ENCODE measurements at regions not wholly inside any gene's neighbourhood (a gene's known extent, or its start where the extent isn't known, plus 50 kb on each side); places are given as distances from the start of the nearest gene placed in this dataset.

DNA sequence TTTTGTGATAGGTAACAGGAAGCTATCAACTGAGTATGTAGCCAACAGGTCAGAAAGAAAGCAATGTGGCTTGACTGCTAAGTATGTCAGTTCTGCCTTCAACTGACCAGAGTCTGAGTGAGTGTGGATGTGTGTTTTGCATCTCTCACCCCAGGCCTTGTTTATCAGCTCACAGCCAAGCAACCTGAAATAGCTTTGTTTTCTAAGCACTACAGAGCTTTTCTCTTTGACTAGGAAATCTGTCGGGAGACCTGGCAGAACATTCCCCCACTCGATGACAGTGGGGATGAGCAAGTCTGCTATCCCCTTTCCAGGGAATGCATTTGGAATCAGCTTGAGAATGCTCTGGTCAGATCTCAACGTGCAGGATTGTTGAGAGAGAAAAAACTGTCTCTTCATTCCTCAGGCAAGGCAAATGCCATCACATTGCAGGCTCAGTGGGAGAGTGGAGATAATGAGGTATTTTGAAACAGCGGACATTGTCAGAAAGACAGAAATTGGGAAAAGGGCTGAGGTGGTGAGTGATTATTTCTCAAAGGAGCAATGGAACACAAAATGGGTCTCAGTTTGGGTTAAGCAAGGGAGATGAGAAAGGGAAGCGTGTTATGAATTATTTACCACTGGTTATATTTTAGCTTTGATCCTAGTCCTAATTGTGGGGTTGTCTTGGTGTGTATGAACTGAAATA, 233.8 kb upstream of the PIK3C3 start:
- Histone ChIP-seq H3K9me2 (replicated peaks; ENCODE audit: insufficient read depth, low read length) (no peaks in the 10 kb centered on the region), H3K4me3 (ENCODE audit: low read length) (no peak overlapping the region), H3K27me3 (ENCODE audit: low read length) (no peaks in the 10 kb centered on the region), H4K20me1 (ENCODE audit: insufficient read depth, low read depth, low read length) (no peaks in the 10 kb centered on the region), H3K79me2 (ENCODE audit: low read length) (no peaks in the 10 kb centered on the region), H3K4me2 (ENCODE audit: low read depth, low read length, poor library complexity, severe bottlenecking) (no peak overlapping the region), H3K4me1 (ENCODE audit: low read length) (no peaks in the 10 kb centered on the region), H3K36me3 (ENCODE audit: insufficient read depth, low read length) (no peaks in the 10 kb centered on the region), H2AFZ (ENCODE audit: low read length) (no peak overlapping the region), H3K9ac (ENCODE audit: low read length) (no peak overlapping the region), H3K27ac (ENCODE audit: low read length) (no peak overlapping the region), H3K9me3 (ENCODE audit: low read length) (no peaks in the 10 kb centered on the region)
- no peak for DNase-seq

DNA sequence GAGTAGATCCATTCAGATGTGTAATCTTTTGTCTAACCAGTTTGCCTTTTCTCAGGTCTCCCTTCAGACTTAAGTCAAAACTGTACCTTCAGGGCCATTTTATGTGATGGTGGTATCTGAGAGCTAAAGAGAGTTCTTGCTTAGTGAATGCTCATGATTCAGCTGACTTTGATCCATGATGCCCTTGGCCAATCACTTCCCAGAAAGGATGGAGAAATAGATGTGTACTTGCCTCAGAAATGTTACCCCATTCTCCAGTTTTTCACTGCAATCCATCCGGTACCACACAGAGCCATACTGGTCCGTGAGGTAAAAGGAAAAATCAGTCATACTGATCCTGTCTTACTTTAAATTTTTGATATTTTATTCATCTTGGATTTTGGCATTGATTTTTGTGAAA, 234.8 kb upstream of the PIK3C3 start:
- Histone ChIP-seq H3K36me3 (ENCODE audit: insufficient read depth, low read length) (no peaks in the 10 kb centered on the region), H3K4me2 (ENCODE audit: low read depth, low read length, poor library complexity, severe bottlenecking) (no peak overlapping the region), H3K9me3 (ENCODE audit: low read length) (no peaks in the 10 kb centered on the region), H3K27me3 (ENCODE audit: low read length) (no peaks in the 10 kb centered on the region), H3K9ac (ENCODE audit: low read length) (no peak overlapping the region), H3K79me2 (ENCODE audit: low read length) (no peaks in the 10 kb centered on the region), H3K9me2 (replicated peaks; ENCODE audit: insufficient read depth, low read length) (no peaks in the 10 kb centered on the region), H3K27ac (ENCODE audit: low read length) (no peak overlapping the region), H3K4me1 (ENCODE audit: low read length) (no peaks in the 10 kb centered on the region), H2AFZ (ENCODE audit: low read length) (no peak overlapping the region), H4K20me1 (ENCODE audit: insufficient read depth, low read depth, low read length) (no peaks in the 10 kb centered on the region), H3K4me3 (ENCODE audit: low read length) (no peak overlapping the region)
- no peak for DNase-seq

DNA sequence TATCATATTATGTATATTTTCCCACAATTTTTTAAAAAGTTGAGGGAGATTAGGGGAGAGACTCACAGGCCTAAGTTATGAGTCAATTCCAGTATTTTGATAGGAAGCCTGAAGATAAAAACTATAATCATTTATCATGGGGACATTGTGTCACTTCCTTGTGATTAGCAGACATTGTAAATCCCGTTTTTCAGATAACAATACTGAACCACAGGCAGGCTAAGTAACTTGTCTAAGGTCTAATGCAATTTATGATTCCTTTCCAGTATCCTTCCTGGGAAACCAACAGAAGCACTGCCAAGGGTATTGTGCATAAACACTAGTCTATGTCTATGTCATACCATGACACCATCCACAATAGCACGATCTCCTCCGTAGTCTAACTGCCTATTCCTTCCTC, 235.2 kb upstream of the PIK3C3 start:
- Histone ChIP-seq H3K9me2 (replicated peaks; ENCODE audit: insufficient read depth, low read length) (no peaks in the 10 kb centered on the region), H3K4me1 (ENCODE audit: low read length) (no peaks in the 10 kb centered on the region), H3K4me3 (ENCODE audit: low read length) (no peak overlapping the region), H2AFZ (ENCODE audit: low read length) (no peak overlapping the region), H4K20me1 (ENCODE audit: insufficient read depth, low read depth, low read length) (no peaks in the 10 kb centered on the region), H3K36me3 (ENCODE audit: insufficient read depth, low read length) (no peaks in the 10 kb centered on the region), H3K27me3 (ENCODE audit: low read length) (no peaks in the 10 kb centered on the region), H3K4me2 (ENCODE audit: low read depth, low read length, poor library complexity, severe bottlenecking) (no peak overlapping the region), H3K9me3 (ENCODE audit: low read length) (no peaks in the 10 kb centered on the region), H3K9ac (ENCODE audit: low read length) (no peak overlapping the region), H3K79me2 (ENCODE audit: low read length) (no peaks in the 10 kb centered on the region), H3K27ac (ENCODE audit: low read length) (no peak overlapping the region)
- DNase-seq, result no peak

DNA sequence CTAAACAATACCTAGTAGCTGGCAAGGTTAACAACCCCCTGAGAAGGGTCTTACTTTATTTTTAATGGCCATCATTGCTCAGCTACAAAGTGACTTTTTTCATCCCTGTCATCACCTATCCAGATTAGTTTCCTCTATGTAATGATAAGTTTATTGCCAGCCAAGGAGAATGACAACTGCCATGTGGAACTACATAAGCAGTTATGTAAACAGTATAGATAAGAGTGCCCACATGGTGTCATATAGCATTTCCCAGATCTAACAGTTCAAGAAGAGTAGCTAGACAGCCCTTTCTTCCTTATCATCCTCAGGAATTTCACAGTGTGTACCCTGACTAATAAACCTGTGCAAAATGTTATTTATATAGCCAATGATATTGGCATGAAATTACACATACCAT, 240.2 kb upstream of the PIK3C3 start:
- DNase-seq, result no peak
- no peak overlapping the region for H3K27ac ChIP-seq (ENCODE audit: low read length)
- H3K27me3 ChIP-seq (ENCODE audit: low read length), result no peaks in the 10 kb centered on the region; the same call in 1 of the 2 replicates
- no peaks in the 10 kb centered on the region for H3K4me1 ChIP-seq (ENCODE audit: low read length)
- H3K4me3 ChIP-seq (ENCODE audit: low read length), result no peak overlapping the region
- H3K9me3 ChIP-seq (ENCODE audit: low read length), result no peaks in the 10 kb centered on the region
- no peaks in the 10 kb centered on the region for H4K20me1 ChIP-seq (ENCODE audit: insufficient read depth, low read depth, low read length)
- no peak overlapping the region for H3K4me2 ChIP-seq (ENCODE audit: low read depth, low read length, poor library complexity, severe bottlenecking)
- H3K36me3 ChIP-seq (ENCODE audit: insufficient read depth, low read length), result no peaks in the 10 kb centered on the region
- H2AFZ ChIP-seq (ENCODE audit: low read length), result no peak overlapping the region
- no peaks in the 10 kb centered on the region for H3K9me2 ChIP-seq (replicated peaks; ENCODE audit: insufficient read depth, low read length)
- no peaks in the 10 kb centered on the region for H3K79me2 ChIP-seq (ENCODE audit: low read length)
- no peak overlapping the region for H3K9ac ChIP-seq (ENCODE audit: low read length)

DNA sequence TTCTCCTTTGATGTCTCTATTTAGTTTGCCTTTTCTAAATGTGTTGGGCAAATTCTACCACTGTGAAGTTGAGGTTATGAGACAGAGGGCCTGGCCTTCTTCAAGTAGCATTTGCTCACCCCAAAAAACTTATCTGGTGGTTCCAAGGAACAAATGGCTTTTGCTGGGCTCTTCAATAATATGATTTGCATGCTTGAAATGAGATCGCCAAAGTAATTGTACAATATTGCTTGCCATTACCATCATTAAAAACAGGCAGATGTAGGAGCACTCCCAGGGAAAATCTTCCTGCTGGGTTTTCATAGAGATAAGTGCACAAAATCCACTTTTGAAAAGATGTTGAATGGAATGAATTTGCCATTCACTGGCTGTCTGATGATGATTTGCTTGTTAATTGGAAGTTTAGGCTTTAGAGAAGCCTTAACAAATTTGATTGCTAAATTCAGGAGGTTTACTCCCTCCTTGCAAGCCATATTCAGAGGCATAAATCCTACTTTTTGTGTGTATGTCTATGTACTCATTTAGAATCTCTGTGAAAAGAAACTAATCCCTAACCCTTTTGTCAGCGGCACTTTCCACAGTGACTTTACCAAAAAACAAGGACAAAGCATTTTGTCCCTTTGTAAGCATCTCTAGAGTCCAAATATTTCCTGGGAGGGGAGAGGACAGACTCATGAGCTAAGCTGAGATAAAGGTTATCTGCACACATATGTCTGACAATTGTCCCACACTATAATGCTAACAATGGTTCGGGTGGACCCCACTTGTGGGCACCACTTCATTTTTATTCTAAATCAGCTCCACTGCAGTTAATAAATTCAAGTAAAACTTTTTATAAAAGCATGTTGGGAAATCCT, 240.8 kb upstream of the PIK3C3 start:
- no peak overlapping the region for H3K9ac ChIP-seq (ENCODE audit: low read length)

DNA sequence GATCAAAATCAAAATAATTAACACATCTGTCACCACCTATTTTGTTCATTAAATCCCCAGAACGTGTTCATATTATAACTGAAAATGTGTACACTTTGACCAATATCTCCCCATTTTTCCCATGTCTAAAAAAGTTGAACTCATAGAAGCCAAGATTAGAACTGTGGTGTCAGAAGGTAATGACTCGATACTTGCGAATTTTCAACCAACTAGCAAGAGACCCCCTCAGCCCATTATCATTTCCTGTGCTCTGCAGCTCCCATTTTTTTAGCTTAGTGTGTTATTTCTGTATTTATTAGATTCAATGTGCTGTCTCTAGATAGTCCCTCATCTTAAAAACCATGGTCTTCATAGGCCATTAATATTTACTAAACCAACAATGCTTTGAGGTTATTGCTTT, 248.7 kb upstream of the PIK3C3 start:
- no peaks in the 10 kb centered on the region for H3K9me2 ChIP-seq (replicated peaks; ENCODE audit: insufficient read depth, low read length)
- no peak for DNase-seq
- H3K9ac ChIP-seq (ENCODE audit: low read length), result no peak overlapping the region
- no peaks in the 10 kb centered on the region for H3K4me1 ChIP-seq (ENCODE audit: low read length)
- H3K27ac ChIP-seq (ENCODE audit: low read length), result no peak overlapping the region
- H2AFZ ChIP-seq (ENCODE audit: low read length), result no peak overlapping the region
- H3K9me3 ChIP-seq (ENCODE audit: low read length), result no peaks in the 10 kb centered on the region
- no peaks in the 10 kb centered on the region for H3K79me2 ChIP-seq (ENCODE audit: low read length)
- no peaks in the 10 kb centered on the region for H4K20me1 ChIP-seq (ENCODE audit: insufficient read depth, low read depth, low read length)
- no peak overlapping the region for H3K4me3 ChIP-seq (ENCODE audit: low read length)
- H3K36me3 ChIP-seq (ENCODE audit: insufficient read depth, low read length), result no peaks in the 10 kb centered on the region
- no peak overlapping the region for H3K4me2 ChIP-seq (ENCODE audit: low read depth, low read length, poor library complexity, severe bottlenecking)
- H3K27me3 ChIP-seq (ENCODE audit: low read length), result no peaks in the 10 kb centered on the region; the same call in 1 of the 2 replicates

More for the DNA sequence above, 240.8 kb upstream of the PIK3C3 start:
- H3K36me3 ChIP-seq (ENCODE audit: insufficient read depth, low read length), result no peaks in the 10 kb centered on the region
- no peak overlapping the region for H3K4me3 ChIP-seq (ENCODE audit: low read length)
- no peak overlapping the region for H3K27ac ChIP-seq (ENCODE audit: low read length)
- DNase-seq, result no peak
- H3K4me1 ChIP-seq (ENCODE audit: low read length), result no peaks in the 10 kb centered on the region
- H3K27me3 ChIP-seq (ENCODE audit: low read length), result no peaks in the 10 kb centered on the region; the same call in 1 of the 2 replicates
- H3K9me2 ChIP-seq (replicated peaks; ENCODE audit: insufficient read depth, low read length), result no peaks in the 10 kb centered on the region
- no peaks in the 10 kb centered on the region for H3K79me2 ChIP-seq (ENCODE audit: low read length)
- no peak overlapping the region for H2AFZ ChIP-seq (ENCODE audit: low read length)
- H4K20me1 ChIP-seq (ENCODE audit: insufficient read depth, low read depth, low read length), result no peaks in the 10 kb centered on the region
- H3K4me2 ChIP-seq (ENCODE audit: low read depth, low read length, poor library complexity, severe bottlenecking), result no peak overlapping the region
- no peaks in the 10 kb centered on the region for H3K9me3 ChIP-seq (ENCODE audit: low read length)

DNA sequence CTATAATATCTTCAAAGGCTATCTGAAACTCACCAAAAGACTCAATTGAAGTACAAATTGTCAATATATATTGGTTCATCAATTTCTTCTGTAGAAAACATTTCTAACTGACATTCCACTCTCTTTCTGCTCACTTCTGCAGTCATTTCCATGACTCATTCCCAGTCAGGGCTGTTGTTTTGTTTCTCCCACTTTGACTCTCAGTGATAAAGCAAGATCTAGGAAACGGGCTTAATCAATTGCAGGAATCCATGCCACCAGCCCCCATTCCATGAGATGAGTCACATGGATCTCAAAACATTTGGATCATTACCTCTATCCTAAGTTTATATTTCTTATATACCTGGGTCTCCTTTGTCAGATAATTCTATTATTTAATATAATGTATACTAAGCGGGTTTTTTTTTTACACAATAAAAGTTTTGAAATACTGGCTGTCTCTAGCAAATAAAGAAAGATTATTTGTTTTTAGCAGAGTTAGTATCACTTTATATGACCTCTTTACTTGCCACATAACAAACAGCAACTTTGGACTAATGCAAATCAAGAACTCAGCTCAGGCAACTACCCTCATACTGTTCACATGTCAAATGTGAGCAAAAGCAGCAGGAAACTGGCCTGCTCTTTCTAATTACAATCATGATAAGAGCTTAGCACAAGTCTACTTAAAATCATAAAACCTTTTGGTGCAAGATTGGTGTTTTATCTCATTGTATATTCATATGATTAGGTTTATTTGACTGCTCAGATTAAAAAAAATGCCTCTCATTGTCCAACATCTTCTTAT, 251.1 kb upstream of the PIK3C3 start:
- no peaks in the 10 kb centered on the region for H3K4me1 ChIP-seq (ENCODE audit: low read length)
- H3K9ac ChIP-seq (ENCODE audit: low read length), result no peak overlapping the region
- no peaks in the 10 kb centered on the region for H3K9me2 ChIP-seq (replicated peaks; ENCODE audit: insufficient read depth, low read length)
- no peak overlapping the region for H3K4me2 ChIP-seq (ENCODE audit: low read depth, low read length, poor library complexity, severe bottlenecking)
- no peaks in the 10 kb centered on the region for H3K36me3 ChIP-seq (ENCODE audit: insufficient read depth, low read length)
- no peak overlapping the region for H3K4me3 ChIP-seq (ENCODE audit: low read length)
- H4K20me1 ChIP-seq (ENCODE audit: insufficient read depth, low read depth, low read length), result no peaks in the 10 kb centered on the region
- no peaks in the 10 kb centered on the region for H3K79me2 ChIP-seq (ENCODE audit: low read length)
- H3K9me3 ChIP-seq (ENCODE audit: low read length), result no peaks in the 10 kb centered on the region
- H2AFZ ChIP-seq (ENCODE audit: low read length), result no peak overlapping the region
- H3K27ac ChIP-seq (ENCODE audit: low read length), result no peak overlapping the region
- DNase-seq, result no peak
- H3K27me3 ChIP-seq (ENCODE audit: low read length), result no peaks in the 10 kb centered on the region

DNA sequence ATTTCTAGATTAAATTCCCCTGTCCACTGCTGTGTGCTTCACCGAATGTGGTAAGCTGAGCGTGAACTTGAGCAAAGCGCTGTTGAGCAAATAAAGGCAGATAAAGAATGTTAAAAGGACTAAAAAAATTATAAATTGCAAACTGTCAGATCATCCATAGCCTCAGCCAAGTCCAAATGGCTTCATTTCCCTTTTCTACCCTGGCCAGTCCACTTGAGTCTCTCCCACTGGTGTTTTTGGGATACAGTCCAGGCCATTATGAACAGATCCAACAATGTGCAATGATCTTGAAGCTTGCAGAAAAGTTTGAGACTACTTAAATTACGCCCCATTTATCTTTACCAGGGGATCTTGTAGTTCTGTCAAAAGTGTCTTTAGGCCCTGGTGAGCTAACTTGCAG, 254.6 kb upstream of the PIK3C3 start:
- Histone ChIP-seq H3K4me2 (ENCODE audit: low read depth, low read length, poor library complexity, severe bottlenecking) (no peak overlapping the region), H3K27ac (ENCODE audit: low read length) (no peak overlapping the region), H3K9me2 (replicated peaks; ENCODE audit: insufficient read depth, low read length) (no peaks in the 10 kb centered on the region), H3K9me3 (ENCODE audit: low read length) (no peaks in the 10 kb centered on the region), H3K4me3 (ENCODE audit: low read length) (no peak overlapping the region), H4K20me1 (ENCODE audit: insufficient read depth, low read depth, low read length) (no peaks in the 10 kb centered on the region), H3K36me3 (ENCODE audit: insufficient read depth, low read length) (no peaks in the 10 kb centered on the region), H3K4me1 (ENCODE audit: low read length) (no peaks in the 10 kb centered on the region), H3K9ac (ENCODE audit: low read length) (no peak overlapping the region), H3K79me2 (ENCODE audit: low read length) (no peaks in the 10 kb centered on the region), H2AFZ (ENCODE audit: low read length) (no peak overlapping the region), H3K27me3 (ENCODE audit: low read length) (no peaks in the 10 kb centered on the region)
- DNase-seq, result no peak

All from Karpas-422 (cell line).